MM.1S (cell line): ENCODE measurements at regions not wholly inside any gene's neighbourhood (a gene's known extent, or its start where the extent isn't known, plus 50 kb on each side); places are given as distances from the start of the nearest gene placed in this dataset.

ENCODE experiments used
- DNase-seq: peaks from one replicate; pipeline ENCODE4 v3.0.0-alpha.2; 2015
- H2AFZ ChIP-seq: fragments of 300-600 bp; sonication (generic); 2 replicates; pipeline ENCODE4 v1.6.0; 2016; ENCODE audit warnings: antibody characterized with exemption, low read length
- H3F3A ChIP-seq: fragments of 300-600 bp; sonication (generic); 2 replicates; pipeline ENCODE4 v1.6.1; 2016; ENCODE audit warnings: mild to moderate bottlenecking, antibody characterized with exemption, low read length, moderate library complexity, mixed read lengths; ENCODE audit not compliant: insufficient read depth
- H3K27ac ChIP-seq: fragments of 300-600 bp; sonication (generic); 2 replicates; pipeline ENCODE4 v1.5.1; 2016; ENCODE audit warnings: mild to moderate bottlenecking, low read length
- H3K27me3 ChIP-seq: fragments of 300-600 bp; sonication (generic); replicated peaks from 2 replicates; pipeline ENCODE4 v1.6.0; 2016; ENCODE audit warnings: low read length; ENCODE audit not compliant: insufficient read depth
- H3K36me3 ChIP-seq: fragments of 300-600 bp; sonication (generic); replicated peaks from 2 replicates; pipeline ENCODE4 v1.6.1; 2016; ENCODE audit warnings: mild to moderate bottlenecking, low read length, mixed read lengths; ENCODE audit not compliant: insufficient read depth
- H3K4me1 ChIP-seq: fragments of 300-600 bp; sonication (generic); 2 replicates; pipeline ENCODE4 v1.6.1; 2016; ENCODE audit warnings: low read length, mixed read lengths
- H3K4me2 ChIP-seq: fragments of 300-600 bp; sonication (generic); 2 replicates; pipeline ENCODE4 v1.6.0; 2016; ENCODE audit warnings: low read depth, low read length
- H3K4me3 ChIP-seq: fragments of 300-600 bp; sonication (generic); 2 replicates; pipeline ENCODE4 v1.5.1; 2016; ENCODE audit warnings: low read length, mixed read lengths
- H3K79me2 ChIP-seq: fragments of 300-600 bp; sonication (generic); 2 replicates; pipeline ENCODE4 v1.6.1; 2016; ENCODE audit warnings: mixed run types, low read length, mixed read lengths
- H3K9ac ChIP-seq: fragments of 300-600 bp; sonication (generic); 2 replicates; pipeline ENCODE4 v1.6.1; 2016; ENCODE audit warnings: low read length, mixed read lengths
- H3K9me2 ChIP-seq: fragments of 300-600 bp; sonication (generic); replicated peaks from 2 replicates; pipeline ENCODE4 v1.6.1; 2016; ENCODE audit warnings: mild to moderate bottlenecking, low read length, mixed read lengths; ENCODE audit not compliant: insufficient read depth
- H3K9me3 ChIP-seq: fragments of 300-600 bp; sonication (generic); replicated peaks from 2 replicates; pipeline ENCODE4 v1.6.1; 2016; ENCODE audit warnings: mild to moderate bottlenecking, low read length, mixed read lengths; ENCODE audit not compliant: insufficient read depth
- H4K20me1 ChIP-seq: fragments of 300-600 bp; sonication (generic); 2 replicates; pipeline ENCODE4 v1.6.1; 2016; ENCODE audit warnings: mild to moderate bottlenecking, low read length, moderate library complexity, mixed read lengths; ENCODE audit not compliant: insufficient read depth
- CTCF ChIP-seq: fragments of 300-600 bp; sonication (generic); IDR thresholded peaks from 2 replicates; pipeline ENCODE4 v1.5.1; 2016; ENCODE audit warnings: antibody characterized with exemption, low read length, mixed read lengths
- EZH2 ChIP-seq: fragments of 300-600 bp; sonication (generic); optimal IDR thresholded peaks from 2 replicates; pipeline ENCODE3; 2017; ENCODE audit warnings: low read depth, mild to moderate bottlenecking, antibody characterized with exemption, low read length, mixed read lengths
- EZH2phosphoT487 ChIP-seq: fragments of 300-600 bp; sonication (generic); IDR thresholded peaks from 2 replicates; pipeline ENCODE4 v1.6.1; 2018; ENCODE audit warnings: antibody characterized with exemption, low read length

- no peaks in the 10 kb centered on the region for H3K36me3 ChIP-seq
- TF ChIP-seq EZH2 = no peak
- no peak for TF ChIP-seq CTCF
- TF ChIP-seq EZH2phosphoT487 = no peak
- H3K9ac ChIP-seq = no peak overlapping the region
- no peaks in the 10 kb centered on the region for H4K20me1 ChIP-seq
- H3F3A ChIP-seq = 0 out of 2 replicates have a peak, but pooled peaks cover 5% of the 10 kb centered on the region
- no peaks in the 10 kb centered on the region for H3K9me2 ChIP-seq
- no peaks in the 10 kb centered on the region for H3K27me3 ChIP-seq
- no peaks in the 10 kb centered on the region for H3K9me3 ChIP-seq
- H3K4me3 ChIP-seq = no peak overlapping the region
- no peak overlapping the region for H3K27ac ChIP-seq
- peaks cover 9% of the 10 kb centered on the region for H3K4me1 ChIP-seq
- no peak overlapping the region for H2AFZ ChIP-seq
- H3K4me2 ChIP-seq = no peak overlapping the region
- no peaks in the 10 kb centered on the region for H3K79me2 ChIP-seq
- DNase-seq = no peak
Observed at GRCh38 chr12:93252221-93252620, 125.5 kb upstream of the NUDT4 start.

DNA sequence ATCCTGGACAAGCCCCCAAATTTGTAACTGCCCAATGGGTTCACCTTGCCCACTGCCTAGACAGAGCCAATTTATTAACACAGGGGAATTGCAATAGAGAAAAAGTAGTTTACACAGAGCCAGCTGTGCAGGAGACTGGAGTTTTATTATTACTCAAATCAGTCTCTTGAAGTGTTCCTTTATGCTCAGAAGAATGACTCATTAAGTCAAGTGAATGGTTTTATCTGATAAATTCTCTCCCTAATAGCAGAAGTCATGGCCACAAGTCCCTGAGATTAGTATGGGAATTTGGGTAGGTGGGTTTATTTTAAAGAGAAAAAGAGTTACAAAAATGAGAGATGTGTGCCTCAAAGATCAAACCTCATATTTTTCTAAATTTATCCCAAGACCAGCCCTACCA lies 122.8 kb upstream of the NUDT4 start:
- Histone ChIP-seq H3K9me2 (no peaks in the 10 kb centered on the region), H3K9ac (no peak overlapping the region), H3K36me3 (no peaks in the 10 kb centered on the region), H3F3A (no peaks in the 10 kb centered on the region), H3K4me2 (no peak overlapping the region), H3K4me3 (no peak overlapping the region), H3K27me3 (no peaks in the 10 kb centered on the region), H3K4me1 (no peaks in the 10 kb centered on the region; the same call in 1 of the 2 replicates), H2AFZ (no peak overlapping the region), H3K79me2 (no peaks in the 10 kb centered on the region), H3K9me3 (no peaks in the 10 kb centered on the region), H4K20me1 (no peaks in the 10 kb centered on the region), H3K27ac (no peak overlapping the region)
- no peak for DNase-seq
- TF ChIP-seq EZH2 = no peak
- no peak for TF ChIP-seq CTCF
- TF ChIP-seq EZH2phosphoT487 = no peak

- H3K4me2 ChIP-seq = no peak overlapping the region
- no peak for TF ChIP-seq EZH2phosphoT487
- no peak for TF ChIP-seq EZH2
- no peak for TF ChIP-seq CTCF
- no peaks in the 10 kb centered on the region for H3K9me2 ChIP-seq
- no peak overlapping the region for H2AFZ ChIP-seq
- no peaks in the 10 kb centered on the region for H3K27me3 ChIP-seq
- no peaks in the 10 kb centered on the region; the same call in 1 of the 2 replicates for H3K4me1 ChIP-seq
- H3K27ac ChIP-seq = no peak overlapping the region
- H3K9me3 ChIP-seq = no peaks in the 10 kb centered on the region
- no peaks in the 10 kb centered on the region for H4K20me1 ChIP-seq
- no peaks in the 10 kb centered on the region for H3F3A ChIP-seq
- H3K36me3 ChIP-seq = no peaks in the 10 kb centered on the region
- no peaks in the 10 kb centered on the region for H3K79me2 ChIP-seq
- H3K4me3 ChIP-seq = no peak overlapping the region
- no peak overlapping the region for H3K9ac ChIP-seq
- DNase-seq = no peak
Observed at GRCh38 chr12:93256256-93256969, 121.3 kb upstream of the NUDT4 start.
